Prostate gland (tissue), 2 donors: ENCODE measurements at regions not wholly inside any gene's neighbourhood (a gene's known extent, or its start where the extent isn't known, plus 50 kb on each side); places are given as distances from the start of the nearest gene placed in this dataset.

Source experiments
- DNase-seq: peaks from one replicate; pipeline ENCODE4 v3.0.0-alpha.2; 2019; ENCODE audit warnings: low spot score
- H3K27ac ChIP-seq, 2 donors: fragments of 200-600 bp; sonication (generic); 2 replicates each; pipeline ENCODE4 v1.5.1; 2017 to 2019
- H3K27me3 ChIP-seq: fragments of 200-600 bp; sonication (generic); replicated peaks from 2 replicates; pipeline ENCODE4 v1.5.1; 2019; ENCODE audit not compliant: insufficient read depth
- H3K36me3 ChIP-seq, 2 donors: fragments of 200-600 bp; sonication (generic); 1 replicate in 1 of 2; 2 replicates in 1 of 2; pipeline versions ENCODE4 v1.5.1 to v1.8.1; 2017 to 2019
- H3K4me1 ChIP-seq: fragments of 200-600 bp; sonication (generic); replicated peaks from 2 replicates; pipeline ENCODE4 v1.5.1; 2019
- H3K4me3 ChIP-seq, 2 donors: fragments of 200-600 bp; sonication (generic); 2 replicates each; pipeline ENCODE4 v1.5.1; 2017 to 2019
- H3K9me3 ChIP-seq: fragments of 200-600 bp; sonication (generic); 2 replicates; pipeline ENCODE4 v1.5.1; 2017
- POLR2A ChIP-seq: fragments of 450-650 bp; IDR thresholded peaks from one replicate; pipeline ENCODE4 v1.6.1; 2016; ENCODE audit warnings: antibody characterized with exemption, mild to moderate bottlenecking
- POLR2AphosphoS5 ChIP-seq: sonication (generic); formaldehyde crosslinking; IDR thresholded peaks from one replicate; pipeline ENCODE4 v1.6.1; 2017; ENCODE audit warnings: antibody characterized with exemption
- WGBS: methylation state at CpG from one replicate; pipeline ENCODE4 v1.1.5; 2018; 5-methylcytosine and 5-hydroxymethylcytosine counted together
- intact Hi-C: fragments of 100-400 bp; cut with DNase I; formaldehyde crosslinking; loops from one replicate; pipeline ENCODE4 v1.14.2; 2022
- TF ChIP-seq, protein P1 (sequence below), 4 experiments: fragments of 200-600 bp in 2 of 4; fragments of 450-650 bp in 2 of 4; sonication (generic) in 2 of 4; IDR thresholded peaks; 1 replicate in 3 of 4; 2 replicates in 1 of 4; pipeline ENCODE4 v1.5.1; 2016 to 2019; ENCODE audit warnings: antibody characterized with exemption in 4 of 4, mild to moderate bottlenecking in 2 of 4, moderate library complexity in 2 of 4

- H3K9me3 ChIP-seq: no peaks in the 10 kb centered on the region
- H3K36me3 ChIP-seq: no peaks in the 10 kb centered on the region
- 54% methylated on average over 1 of the region's 1 CpG for WGBS
- DNase-seq: no peak
- TF ChIP-seq POLR2A (no peak), POLR2AphosphoS5 (no peak)
- TF ChIP-seq, protein P1, sequence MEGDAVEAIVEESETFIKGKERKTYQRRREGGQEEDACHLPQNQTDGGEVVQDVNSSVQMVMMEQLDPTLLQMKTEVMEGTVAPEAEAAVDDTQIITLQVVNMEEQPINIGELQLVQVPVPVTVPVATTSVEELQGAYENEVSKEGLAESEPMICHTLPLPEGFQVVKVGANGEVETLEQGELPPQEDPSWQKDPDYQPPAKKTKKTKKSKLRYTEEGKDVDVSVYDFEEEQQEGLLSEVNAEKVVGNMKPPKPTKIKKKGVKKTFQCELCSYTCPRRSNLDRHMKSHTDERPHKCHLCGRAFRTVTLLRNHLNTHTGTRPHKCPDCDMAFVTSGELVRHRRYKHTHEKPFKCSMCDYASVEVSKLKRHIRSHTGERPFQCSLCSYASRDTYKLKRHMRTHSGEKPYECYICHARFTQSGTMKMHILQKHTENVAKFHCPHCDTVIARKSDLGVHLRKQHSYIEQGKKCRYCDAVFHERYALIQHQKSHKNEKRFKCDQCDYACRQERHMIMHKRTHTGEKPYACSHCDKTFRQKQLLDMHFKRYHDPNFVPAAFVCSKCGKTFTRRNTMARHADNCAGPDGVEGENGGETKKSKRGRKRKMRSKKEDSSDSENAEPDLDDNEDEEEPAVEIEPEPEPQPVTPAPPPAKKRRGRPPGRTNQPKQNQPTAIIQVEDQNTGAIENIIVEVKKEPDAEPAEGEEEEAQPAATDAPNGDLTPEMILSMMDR (IDR thresholded peaks at IDR 0.05): no peak
- H3K4me3 ChIP-seq: no peak overlapping the region
- intact Hi-C loops: no loop called here
- no peaks in the 10 kb centered on the region for H3K4me1 ChIP-seq
- H3K27ac ChIP-seq: no peak overlapping the region
- H3K27me3 ChIP-seq: no peaks in the 10 kb centered on the region
Measured at GRCh38 chr13:61146571-61146970, 269.1 kb downstream of the PCDH20 start.

- Histone ChIP-seq H3K36me3 (no peaks in the 10 kb centered on the region), H3K4me3 (no peak overlapping the region), H3K9me3 (no peaks in the 10 kb centered on the region), H3K27me3 (no peaks in the 10 kb centered on the region), H3K4me1 (no peaks in the 10 kb centered on the region), H3K27ac (no peak overlapping the region)
- WGBS: 78% methylated on average over 4 of the region's 4 CpGs
- TF ChIP-seq POLR2AphosphoS5: no peak
- no peak for DNase-seq
- intact Hi-C loops: no loop called here
Measured at GRCh38 chr13:61146158-61146557, 269.5 kb downstream of the PCDH20 start.

- intact Hi-C loops: no loop called here
- DNase-seq: no peak
- TF ChIP-seq POLR2AphosphoS5 (no peak), POLR2A (no peak)
- TF ChIP-seq, protein P1 (IDR thresholded peaks at IDR 0.05): no peak
- H3K27ac ChIP-seq: no peak overlapping the region
- 95% methylated on average over 2 of the region's 2 CpGs for WGBS
- no peaks in the 10 kb centered on the region for H3K4me1 ChIP-seq
- H3K9me3 ChIP-seq: no peaks in the 10 kb centered on the region
- no peaks in the 10 kb centered on the region for H3K27me3 ChIP-seq
- H3K36me3 ChIP-seq: no peaks in the 10 kb centered on the region
- no peak overlapping the region for H3K4me3 ChIP-seq
Measured at GRCh38 chr13:61144834-61145593, 270.6 kb downstream of the PCDH20 start.

DNA sequence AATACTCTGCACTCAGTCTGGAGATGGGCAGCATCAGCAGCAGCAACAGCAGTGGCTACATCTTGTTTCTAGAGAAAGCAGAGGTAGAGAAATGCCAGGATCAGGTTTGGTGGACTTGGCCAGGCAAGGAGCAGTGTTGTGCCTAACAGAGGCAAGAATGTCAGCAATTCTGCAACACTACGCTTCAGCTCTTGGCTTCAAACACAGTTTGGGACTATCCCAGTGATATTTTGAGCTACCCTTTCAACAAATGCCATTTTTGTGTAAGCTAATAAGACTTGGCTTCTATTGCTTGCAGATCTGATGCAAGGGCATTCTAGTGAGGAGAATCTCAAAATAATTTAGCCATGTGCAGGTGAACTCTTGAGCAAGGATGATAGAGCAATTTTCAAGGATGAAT is 271.3 kb downstream of the PCDH20 start:
- no peaks in the 10 kb centered on the region for H3K4me1 ChIP-seq
- no peaks in the 10 kb centered on the region for H3K36me3 ChIP-seq
- no peak overlapping the region for H3K4me3 ChIP-seq
- intact Hi-C loops: no loop called here
- H3K27ac ChIP-seq: no peak overlapping the region
- TF ChIP-seq, protein P1 (IDR thresholded peaks at IDR 0.05): no peak
- no peak for TF ChIP-seq POLR2AphosphoS5
- TF ChIP-seq POLR2A: no peak
- no peaks in the 10 kb centered on the region for H3K27me3 ChIP-seq
- 79% methylated on average over 1 of the region's 1 CpG for WGBS
- H3K9me3 ChIP-seq: no peaks in the 10 kb centered on the region
- DNase-seq: no peak

- no peak for DNase-seq
- intact Hi-C loops: no loop called here
Measured at GRCh38 chr13:61142506-61142905, 273.1 kb downstream of the PCDH20 start.

More at GRCh38 chr13:61142506-61142905, 273.1 kb downstream of the PCDH20 start:
- no peaks in the 10 kb centered on the region for H3K27me3 ChIP-seq
- H3K4me1 ChIP-seq: no peaks in the 10 kb centered on the region
- H3K4me3 ChIP-seq: no peak overlapping the region
- H3K9me3 ChIP-seq: no peaks in the 10 kb centered on the region
- no peak overlapping the region for H3K27ac ChIP-seq
- no peaks in the 10 kb centered on the region for H3K36me3 ChIP-seq
- TF ChIP-seq POLR2A: no peak
- TF ChIP-seq POLR2AphosphoS5: no peak
- TF ChIP-seq, protein P1 (IDR thresholded peaks at IDR 0.05): no peak
